ENCODE measurements at regions not wholly inside any gene's neighbourhood (a gene's known extent, or its start where the extent isn't known, plus 50 kb on each side); places are given as distances from the start of the nearest gene placed in this dataset.
"Not testable (repeated sequence)": the region's sequence is repeated elsewhere in the genome, so short reads cannot be mapped to it uniquely, and the experiment has no call there.

DNA sequence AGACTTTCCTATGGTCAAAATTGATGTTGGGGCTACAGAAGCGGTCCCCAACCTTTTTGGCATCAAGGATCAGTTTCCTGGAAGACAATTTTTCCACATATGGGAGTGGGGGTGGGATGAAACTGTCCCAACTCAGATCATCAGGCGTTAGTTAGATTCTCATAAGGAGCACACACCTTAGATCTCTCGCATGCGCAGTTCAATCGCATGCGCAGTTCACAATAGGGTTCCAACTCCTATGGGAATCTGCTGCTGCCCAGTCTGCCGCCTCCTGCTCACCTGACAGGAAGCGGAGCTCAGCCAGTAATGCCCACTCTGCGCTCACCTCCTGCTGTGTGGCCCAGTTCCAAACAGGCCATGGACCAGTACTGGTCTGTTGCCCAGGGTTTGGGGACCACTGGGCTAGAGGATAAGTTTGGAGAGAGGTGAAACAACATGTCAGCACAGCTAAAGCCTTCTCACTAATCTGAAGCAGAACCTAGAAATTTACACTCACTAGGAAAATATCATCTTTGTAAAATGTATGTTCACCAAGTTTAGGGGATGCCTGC, 410.8 kb upstream of the ZNF804A start:
- POLR2A ChIA-PET = no interaction called here
- Mint-ChIP-seq H3K4me1 (no peaks in the 10 kb centered on the region), H3K27ac (no peak overlapping the region), H3K4me3 (no peak overlapping the region), H3K27me3 (no peaks in the 10 kb centered on the region), H3K9me3 (peaks cover 0 to 9% (median 2%) of the 10 kb centered on the region in 11 donors), H3K36me3 (no peaks in the 10 kb centered on the region)
- intact Hi-C loops (cut with micrococcal nuclease) = no loop called here
- H3K36me3 ChIP-seq (ENCODE audit: control insufficient read depth in 2 of 3, insufficient read depth in 3 of 3, low read length in 3 of 3) = no peaks in the 10 kb centered on the region
- no peaks in the 10 kb centered on the region for H3K27me3 ChIP-seq (ENCODE audit: control insufficient read depth in 2 of 2, insufficient read depth in 2 of 2, low read length in 2 of 2)
- DNase-seq (no peak), ATAC-seq (no peak)
- CTCF ChIA-PET = no interaction called here
- no peak overlapping the region for H3K27ac ChIP-seq (ENCODE audit: low read depth, low read length)
- no peak overlapping the region for H3K4me3 ChIP-seq (ENCODE audit: low read length)
- H3K9me3 ChIP-seq (ENCODE audit: control insufficient read depth in 2 of 3, low read length in 3 of 3) = no peaks in the 10 kb centered on the region
- H3K4me1 ChIP-seq (ENCODE audit: control insufficient read depth in 2 of 2, insufficient read depth in 2 of 2, low read length in 2 of 2) = no peaks in the 10 kb centered on the region

DNA sequence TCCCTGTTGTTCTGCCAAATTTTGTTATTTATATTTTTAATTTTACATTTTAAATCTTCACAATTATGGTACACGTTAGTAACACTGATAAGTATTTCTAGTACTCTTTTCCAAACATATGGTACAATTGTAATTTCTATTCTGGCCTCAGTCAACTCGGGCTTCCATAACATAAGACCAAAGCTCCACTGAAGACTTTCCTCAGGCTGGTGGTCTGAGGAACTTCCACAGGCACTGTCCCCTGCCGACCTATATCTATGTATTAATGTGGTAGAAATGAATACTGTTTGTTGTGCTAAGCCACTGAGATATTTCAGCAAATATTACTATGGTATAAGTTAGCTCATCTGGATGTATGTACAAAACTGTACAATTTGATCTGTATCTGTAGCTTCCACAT, 407.6 kb upstream of the ZNF804A start:
- no peak overlapping the region for H3K4me3 Mint-ChIP-seq
- no peak overlapping the region for H3K27ac Mint-ChIP-seq
- H3K9me3 Mint-ChIP-seq = peaks cover 0 to 9% (median 0%) of the 10 kb centered on the region in 11 donors
- Histone ChIP-seq H3K4me3 (ENCODE audit: low read length) (no peak overlapping the region), H3K36me3 (ENCODE audit: control insufficient read depth in 2 of 3, insufficient read depth in 3 of 3, low read length in 3 of 3) (no peaks in the 10 kb centered on the region), H3K27me3 (ENCODE audit: control insufficient read depth in 2 of 2, insufficient read depth in 2 of 2, low read length in 2 of 2) (peaks cover 0 to 2% of the 10 kb centered on the region in 2 donors), H3K9me3 (ENCODE audit: control insufficient read depth in 2 of 3, low read length in 3 of 3) (no peaks in the 10 kb centered on the region), H3K27ac (ENCODE audit: low read depth, low read length) (no peak overlapping the region), H3K4me1 (ENCODE audit: control insufficient read depth in 2 of 2, insufficient read depth in 2 of 2, low read length in 2 of 2) (no peaks in the 10 kb centered on the region)
- CTCF ChIA-PET = no interaction called here
- intact Hi-C loops (cut with micrococcal nuclease) = no loop called here
- no peaks in the 10 kb centered on the region for H3K4me1 Mint-ChIP-seq
- ATAC-seq (no peak), DNase-seq (no peak)
- H3K27me3 Mint-ChIP-seq = no peaks in the 10 kb centered on the region
- POLR2A ChIA-PET = no interaction called here
- H3K36me3 Mint-ChIP-seq = no peaks in the 10 kb centered on the region

DNA sequence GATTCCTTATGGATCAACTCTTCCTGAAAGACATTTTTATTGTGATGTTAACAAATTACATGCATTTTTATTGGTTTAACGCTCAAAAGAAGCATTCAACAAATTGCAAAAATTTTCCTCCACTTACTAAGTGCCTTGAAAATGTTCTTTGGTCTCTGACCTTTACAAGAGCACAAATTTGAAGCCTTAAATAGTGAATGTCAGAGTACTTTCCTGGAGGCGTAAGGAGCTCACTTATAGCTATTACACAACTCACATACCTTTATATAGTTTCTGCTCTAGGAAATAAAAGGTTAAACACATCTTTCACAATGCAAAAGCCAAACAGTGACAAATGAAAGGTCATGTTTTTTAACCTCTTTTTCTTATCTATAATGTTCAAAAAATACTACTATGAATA, 405.7 kb upstream of the ZNF804A start:
- CTCF ChIA-PET = no interaction called here
- H3K4me3 ChIP-seq (ENCODE audit: low read length) = no peak overlapping the region
- H3K4me1 ChIP-seq (ENCODE audit: control insufficient read depth in 2 of 2, insufficient read depth in 2 of 2, low read length in 2 of 2) = no peaks in the 10 kb centered on the region
- H3K27ac ChIP-seq (ENCODE audit: low read depth, low read length) = no peak overlapping the region
- Mint-ChIP-seq H3K4me1 (no peaks in the 10 kb centered on the region), H3K4me3 (no peak overlapping the region), H3K9me3 (peaks cover 0 to 9% (median 0%) of the 10 kb centered on the region in 11 donors), H3K27ac (no peak overlapping the region), H3K27me3 (no peaks in the 10 kb centered on the region), H3K36me3 (no peaks in the 10 kb centered on the region)
- H3K27me3 ChIP-seq (ENCODE audit: control insufficient read depth in 2 of 2, insufficient read depth in 2 of 2, low read length in 2 of 2) = peaks cover 0 to 2% of the 10 kb centered on the region in 2 donors
- H3K9me3 ChIP-seq (ENCODE audit: control insufficient read depth in 2 of 3, low read length in 3 of 3) = no peaks in the 10 kb centered on the region
- intact Hi-C loops (cut with micrococcal nuclease) = no loop called here
- DNase-seq (no peak), ATAC-seq (no peak)
- POLR2A ChIA-PET = interaction anchor here (0.5 kb wide), 1 partner anchor 459 kb away, joined by 3 read pairs; no protein-coding TSS in a partner anchor
- H3K36me3 ChIP-seq (ENCODE audit: control insufficient read depth in 2 of 3, insufficient read depth in 3 of 3, low read length in 3 of 3) = no peaks in the 10 kb centered on the region

DNA sequence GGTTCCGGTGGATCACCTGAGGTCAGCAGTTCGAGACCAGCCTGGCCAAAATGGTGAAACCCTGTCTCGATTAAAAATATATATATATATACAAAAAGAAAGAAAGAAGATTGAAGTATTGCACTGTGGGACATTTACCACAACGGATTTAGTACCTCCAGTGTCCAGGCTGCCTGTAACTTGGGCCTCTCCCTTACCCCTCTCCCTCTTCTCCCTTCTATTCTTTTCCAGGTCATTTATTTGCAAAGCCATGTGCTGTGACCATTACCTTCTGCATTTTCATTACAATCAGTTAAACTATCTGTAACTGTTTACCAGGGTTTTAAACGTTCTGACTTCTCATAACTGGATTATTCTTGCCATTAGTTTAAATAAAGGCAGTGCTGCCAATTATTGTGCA, 400.9 kb upstream of the ZNF804A start:
- intact Hi-C loops (cut with micrococcal nuclease) = no loop called here
- Mint-ChIP-seq H3K27me3 (no peaks in the 10 kb centered on the region), H3K4me1 (no peaks in the 10 kb centered on the region), H3K9me3 (peaks cover 0 to 3% (median 0%) of the 10 kb centered on the region in 11 donors), H3K27ac (no peak overlapping the region), H3K36me3 (no peaks in the 10 kb centered on the region), H3K4me3 (no peak overlapping the region)
- Histone ChIP-seq H3K27me3 (ENCODE audit: control insufficient read depth in 2 of 2, insufficient read depth in 2 of 2, low read length in 2 of 2) (peaks cover 0 to 2% of the 10 kb centered on the region in 2 donors), H3K4me1 (ENCODE audit: control insufficient read depth in 2 of 2, insufficient read depth in 2 of 2, low read length in 2 of 2) (no peaks in the 10 kb centered on the region), H3K9me3 (ENCODE audit: control insufficient read depth in 2 of 3, low read length in 3 of 3) (no peaks in the 10 kb centered on the region), H3K36me3 (ENCODE audit: control insufficient read depth in 2 of 3, insufficient read depth in 3 of 3, low read length in 3 of 3) (no peaks in the 10 kb centered on the region), H3K4me3 (ENCODE audit: low read length) (no peak overlapping the region), H3K27ac (ENCODE audit: low read depth, low read length) (no peak overlapping the region)
- DNase-seq = no peak
- ChIA-PET CTCF (no interaction called here), POLR2A (no interaction called here)
- ATAC-seq = no peak

DNA sequence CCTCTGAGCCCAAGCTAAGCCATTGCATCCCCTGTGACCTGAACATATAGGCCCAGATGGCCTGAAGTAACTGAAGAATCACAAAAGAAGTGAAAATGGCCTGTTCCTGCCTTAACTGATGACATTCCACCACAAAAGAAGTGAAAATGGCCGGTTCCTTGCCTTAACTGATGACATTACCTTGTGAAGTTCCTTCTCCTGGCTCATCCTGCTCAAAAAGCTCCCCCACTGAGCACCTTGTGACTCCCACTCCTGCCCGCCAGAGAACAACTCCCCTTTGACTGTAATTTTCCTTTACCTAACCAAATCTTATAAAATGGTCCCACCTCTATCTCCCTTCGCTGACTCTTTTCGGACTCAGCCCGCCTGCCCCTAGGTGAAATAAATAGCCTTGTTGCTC, 399.5 kb upstream of the ZNF804A start:
- ATAC-seq; H3K9me3 ChIP-seq (ENCODE audit: control insufficient read depth in 2 of 3, low read length in 3 of 3); H3K4me3 Mint-ChIP-seq; H3K4me3 ChIP-seq (ENCODE audit: low read length); intact Hi-C loops (cut with micrococcal nuclease); CTCF ChIA-PET; H3K36me3 ChIP-seq (ENCODE audit: control insufficient read depth in 2 of 3, insufficient read depth in 3 of 3, low read length in 3 of 3); H3K27me3 Mint-ChIP-seq; H3K4me1 Mint-ChIP-seq; H3K27ac Mint-ChIP-seq; H3K4me1 ChIP-seq (ENCODE audit: control insufficient read depth in 2 of 2, insufficient read depth in 2 of 2, low read length in 2 of 2); H3K36me3 Mint-ChIP-seq; H3K27ac ChIP-seq (ENCODE audit: low read depth, low read length); DNase-seq; H3K9me3 Mint-ChIP-seq; H3K27me3 ChIP-seq (ENCODE audit: control insufficient read depth in 2 of 2, insufficient read depth in 2 of 2, low read length in 2 of 2); POLR2A ChIA-PET: not testable (repeated sequence)

DNA sequence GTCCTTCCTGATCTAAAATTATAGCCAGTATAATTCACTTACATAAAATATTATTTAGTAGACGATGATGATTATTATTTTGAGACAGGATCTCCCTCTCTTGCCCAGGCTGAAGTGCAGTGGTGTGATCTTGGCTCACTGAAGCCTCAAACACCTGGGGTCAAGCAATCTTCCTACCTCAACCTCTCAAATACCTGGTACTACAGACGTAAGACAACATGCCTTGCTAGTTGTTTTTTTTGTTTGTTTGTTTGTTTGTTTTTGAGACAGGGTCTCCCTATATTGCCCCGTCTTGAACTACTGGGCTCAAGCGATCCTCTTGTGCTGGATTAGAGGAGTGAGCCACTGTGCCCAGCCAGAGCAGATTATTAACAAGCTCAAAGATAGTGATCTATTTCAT, 399.1 kb upstream of the ZNF804A start:
- no peak overlapping the region for H3K4me3 Mint-ChIP-seq
- Histone ChIP-seq H3K9me3 (ENCODE audit: control insufficient read depth in 2 of 3, low read length in 3 of 3) (no peaks in the 10 kb centered on the region), H3K4me3 (ENCODE audit: low read length) (no peak overlapping the region), H3K27me3 (ENCODE audit: control insufficient read depth in 2 of 2, insufficient read depth in 2 of 2, low read length in 2 of 2) (peaks cover 0 to 2% of the 10 kb centered on the region in 2 donors), H3K4me1 (ENCODE audit: control insufficient read depth in 2 of 2, insufficient read depth in 2 of 2, low read length in 2 of 2) (no peaks in the 10 kb centered on the region), H3K27ac (ENCODE audit: low read depth, low read length) (no peak overlapping the region), H3K36me3 (ENCODE audit: control insufficient read depth in 2 of 3, insufficient read depth in 3 of 3, low read length in 3 of 3) (no peaks in the 10 kb centered on the region)
- no peaks in the 10 kb centered on the region for H3K4me1 Mint-ChIP-seq
- DNase-seq (no peak), ATAC-seq (no peak)
- peaks cover 0 to 3% (median 0%) of the 10 kb centered on the region in 11 donors for H3K9me3 Mint-ChIP-seq
- no peaks in the 10 kb centered on the region for H3K36me3 Mint-ChIP-seq
- ChIA-PET POLR2A (no interaction called here), CTCF (interaction anchor here (0.7 kb wide), 1 partner anchor 11 kb away, joined by 3 read pairs; no protein-coding TSS in a partner anchor)
- no peak overlapping the region for H3K27ac Mint-ChIP-seq
- no peaks in the 10 kb centered on the region for H3K27me3 Mint-ChIP-seq
- intact Hi-C loops (cut with micrococcal nuclease) = no loop called here

DNA sequence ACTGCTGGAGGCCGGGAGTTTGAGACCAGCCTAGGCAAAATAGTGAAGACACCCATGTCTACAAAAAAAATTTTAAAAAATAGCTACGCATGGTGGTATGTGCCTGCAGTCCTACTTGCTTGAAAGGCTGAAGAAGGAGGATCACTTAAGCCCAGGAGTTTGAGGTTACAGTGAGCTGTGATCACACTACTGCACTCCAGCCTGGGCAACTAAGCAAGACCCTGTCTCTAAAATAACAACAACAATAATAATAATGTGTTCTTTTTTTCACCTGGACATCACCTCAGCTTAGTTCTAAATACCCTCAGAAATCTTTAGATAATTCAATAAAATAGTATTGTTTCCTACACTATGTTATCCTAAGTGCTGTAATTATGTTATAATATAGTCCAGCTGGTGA, 397.1 kb upstream of the ZNF804A start:
- no peaks in the 10 kb centered on the region for H3K9me3 ChIP-seq (ENCODE audit: control insufficient read depth in 2 of 3, low read length in 3 of 3)

More for the DNA sequence above, 397.1 kb upstream of the ZNF804A start:
- Histone ChIP-seq H3K27me3 (ENCODE audit: control insufficient read depth in 2 of 2, insufficient read depth in 2 of 2, low read length in 2 of 2) (no peaks in the 10 kb centered on the region), H3K4me3 (ENCODE audit: low read length) (no peak overlapping the region), H3K36me3 (ENCODE audit: control insufficient read depth in 2 of 3, insufficient read depth in 3 of 3, low read length in 3 of 3) (no peaks in the 10 kb centered on the region), H3K4me1 (ENCODE audit: control insufficient read depth in 2 of 2, insufficient read depth in 2 of 2, low read length in 2 of 2) (no peaks in the 10 kb centered on the region), H3K27ac (ENCODE audit: low read depth, low read length) (no peak overlapping the region)
- H3K27me3 Mint-ChIP-seq = no peaks in the 10 kb centered on the region
- H3K9me3 Mint-ChIP-seq = peaks cover 0 to 5% (median 1%) of the 10 kb centered on the region in 11 donors
- no peaks in the 10 kb centered on the region for H3K36me3 Mint-ChIP-seq
- H3K4me3 Mint-ChIP-seq = no peak overlapping the region
- H3K4me1 Mint-ChIP-seq = no peaks in the 10 kb centered on the region
- no peak overlapping the region for H3K27ac Mint-ChIP-seq
- ChIA-PET POLR2A (no interaction called here), CTCF (no interaction called here)
- DNase-seq (no peak), ATAC-seq (no peak)
- intact Hi-C loops (cut with micrococcal nuclease) = no loop called here

All from naive thymus-derived CD4-positive, alpha-beta T cell (primary cell).